ENCODE measurements at regions not wholly inside any gene's neighbourhood (a gene's known extent, or its start where the extent isn't known, plus 50 kb on each side); places are given as distances from the start of the nearest gene placed in this dataset.

DNA sequence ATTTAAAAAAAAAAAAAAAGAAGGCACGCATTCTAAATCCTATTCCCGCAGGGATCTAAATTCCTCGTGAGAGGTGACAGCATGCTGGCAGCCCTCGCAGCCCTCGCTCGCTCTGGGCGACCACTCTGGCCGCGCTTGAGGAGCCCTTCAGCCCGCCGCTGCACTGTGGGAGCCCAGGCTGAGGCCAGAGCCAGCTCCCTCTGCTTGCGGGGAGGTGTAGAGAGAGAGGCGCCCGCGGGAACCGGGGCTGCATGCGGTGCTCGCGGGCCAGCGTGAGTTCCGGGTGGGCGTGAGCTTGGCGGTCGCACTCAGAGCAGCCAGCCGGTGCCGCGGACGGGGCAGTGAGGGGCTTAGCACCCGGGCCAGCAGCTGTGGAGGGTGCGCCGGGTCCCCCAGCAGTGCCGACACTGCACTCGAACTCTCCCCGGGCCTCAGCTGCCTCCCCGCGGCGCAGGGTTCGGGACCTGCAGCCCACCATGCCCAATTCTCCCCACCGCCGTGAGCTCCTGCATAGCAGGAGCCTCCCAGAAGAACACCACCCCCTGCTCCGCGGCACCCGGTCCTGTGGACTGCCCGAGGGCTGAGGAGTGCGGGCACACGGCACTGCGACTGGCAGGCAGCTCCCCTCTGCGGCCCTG, 553.9 kb downstream of the LMO7 start:
- no peak overlapping the region for H3K9ac ChIP-seq (ENCODE audit: low read length)
- FAIRE-seq = no peak
- no peak overlapping the region for H3K4me3 Mint-ChIP-seq (ENCODE audit: unreplicated experiment)

DNA sequence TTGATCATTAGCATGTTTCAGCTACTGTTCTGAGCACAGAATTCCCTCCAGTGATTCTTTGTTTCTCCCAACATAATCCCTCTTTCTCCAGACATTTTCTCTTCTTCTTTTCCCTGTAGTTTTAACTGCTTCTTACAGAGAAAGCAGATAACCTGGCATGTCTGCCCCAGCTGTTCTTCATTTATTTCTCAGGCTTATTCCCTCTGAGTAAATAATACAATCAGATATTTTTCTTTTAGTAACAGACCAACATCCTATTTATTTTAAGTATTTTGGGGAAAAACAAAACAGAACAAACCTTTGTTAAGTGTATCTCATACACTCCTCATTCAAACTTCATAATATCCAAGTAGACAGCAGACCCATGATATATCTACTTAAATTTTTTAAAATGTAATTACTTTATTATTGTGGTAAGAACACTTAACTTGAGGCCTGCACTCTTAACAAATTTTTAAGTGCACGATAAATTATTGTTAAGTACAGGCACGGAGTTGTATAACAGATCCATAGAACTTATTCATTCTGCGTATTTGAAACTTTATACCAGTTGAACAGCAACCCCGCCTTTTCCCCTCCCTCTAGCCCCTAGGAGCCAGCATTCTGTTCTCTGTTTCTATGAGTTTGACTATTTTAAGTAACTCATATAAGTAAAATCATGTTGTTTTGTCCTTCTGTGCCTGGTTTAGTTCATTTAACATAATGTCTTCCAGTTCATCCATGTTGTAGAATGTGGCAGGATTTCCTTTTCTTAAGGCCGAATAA, 540.0 kb downstream of the LMO7 start:
- Mint-ChIP-seq H3K9me3 (ENCODE audit: unreplicated experiment) (peaks cover 4% of the 10 kb centered on the region), H3K36me3 (ENCODE audit: low read depth, unreplicated experiment) (no peaks in the 10 kb centered on the region), H3K27me3 (ENCODE audit: low read depth, unreplicated experiment) (no peaks in the 10 kb centered on the region), H3K27ac (ENCODE audit: unreplicated experiment) (no peak overlapping the region), H3K4me3 (ENCODE audit: unreplicated experiment) (no peak overlapping the region), H3K4me1 (ENCODE audit: low read depth, unreplicated experiment) (no peaks in the 10 kb centered on the region)
- Histone ChIP-seq H3K4me2 (ENCODE audit: low read length) (no peak overlapping the region), H3K9ac (ENCODE audit: low read length) (no peak overlapping the region), H3K4me1 (ENCODE audit: insufficient read depth, low read length) (no peaks in the 10 kb centered on the region), H2AFZ (ENCODE audit: low read depth, low read length) (no peak overlapping the region), H3K4me3 (ENCODE audit: insufficient read depth, low read depth, low read length) (no peak overlapping the region), H3K9me3 (ENCODE audit: insufficient read depth, low read depth, low read length) (no peaks in the 10 kb centered on the region), H3K27ac (ENCODE audit: low read depth, low read length) (no peak overlapping the region), H3K27me3 (ENCODE audit: insufficient read depth, low read length) (no peaks in the 10 kb centered on the region), H4K20me1 (ENCODE audit: insufficient read depth, low read length) (no peaks in the 10 kb centered on the region), H3K79me2 (ENCODE audit: insufficient read depth, low read length) (no peaks in the 10 kb centered on the region), H3K36me3 (ENCODE audit: insufficient read depth, low read length) (no peaks in the 10 kb centered on the region)
- no peak for FAIRE-seq
- TF ChIP-seq, protein P1, sequence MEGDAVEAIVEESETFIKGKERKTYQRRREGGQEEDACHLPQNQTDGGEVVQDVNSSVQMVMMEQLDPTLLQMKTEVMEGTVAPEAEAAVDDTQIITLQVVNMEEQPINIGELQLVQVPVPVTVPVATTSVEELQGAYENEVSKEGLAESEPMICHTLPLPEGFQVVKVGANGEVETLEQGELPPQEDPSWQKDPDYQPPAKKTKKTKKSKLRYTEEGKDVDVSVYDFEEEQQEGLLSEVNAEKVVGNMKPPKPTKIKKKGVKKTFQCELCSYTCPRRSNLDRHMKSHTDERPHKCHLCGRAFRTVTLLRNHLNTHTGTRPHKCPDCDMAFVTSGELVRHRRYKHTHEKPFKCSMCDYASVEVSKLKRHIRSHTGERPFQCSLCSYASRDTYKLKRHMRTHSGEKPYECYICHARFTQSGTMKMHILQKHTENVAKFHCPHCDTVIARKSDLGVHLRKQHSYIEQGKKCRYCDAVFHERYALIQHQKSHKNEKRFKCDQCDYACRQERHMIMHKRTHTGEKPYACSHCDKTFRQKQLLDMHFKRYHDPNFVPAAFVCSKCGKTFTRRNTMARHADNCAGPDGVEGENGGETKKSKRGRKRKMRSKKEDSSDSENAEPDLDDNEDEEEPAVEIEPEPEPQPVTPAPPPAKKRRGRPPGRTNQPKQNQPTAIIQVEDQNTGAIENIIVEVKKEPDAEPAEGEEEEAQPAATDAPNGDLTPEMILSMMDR (IDR thresholded peaks at IDR 0.05; ENCODE audit: insufficient read depth, low read depth, low read length) = no peak
- no peak for TF ChIP-seq EZH2 (IDR thresholded peaks at IDR 0.05; ENCODE audit: insufficient read depth, low read length)
- no peak for DNase-seq (ENCODE audit: low read depth)

More for the DNA sequence above, 553.9 kb downstream of the LMO7 start:
- H3K27me3 ChIP-seq (ENCODE audit: insufficient read depth, low read length) = no peaks in the 10 kb centered on the region
- H3K9me3 ChIP-seq (ENCODE audit: insufficient read depth, low read depth, low read length) = no peaks in the 10 kb centered on the region
- H3K9me3 Mint-ChIP-seq (ENCODE audit: unreplicated experiment) = peaks cover 2% of the 10 kb centered on the region
- DNase-seq (ENCODE audit: low read depth) = no peak
- no peak overlapping the region for H3K27ac ChIP-seq (ENCODE audit: low read depth, low read length)
- no peaks in the 10 kb centered on the region for H4K20me1 ChIP-seq (ENCODE audit: insufficient read depth, low read length)
- H3K4me2 ChIP-seq (ENCODE audit: low read length) = no peak overlapping the region
- TF ChIP-seq, protein P1 (IDR thresholded peaks at IDR 0.05; ENCODE audit: insufficient read depth, low read depth, low read length) = no peak
- no peak for TF ChIP-seq EZH2 (IDR thresholded peaks at IDR 0.05; ENCODE audit: insufficient read depth, low read length)
- H3K36me3 ChIP-seq (ENCODE audit: insufficient read depth, low read length) = no peaks in the 10 kb centered on the region
- H3K4me1 Mint-ChIP-seq (ENCODE audit: low read depth, unreplicated experiment) = no peaks in the 10 kb centered on the region
- no peaks in the 10 kb centered on the region for H3K4me1 ChIP-seq (ENCODE audit: insufficient read depth, low read length)
- H3K27me3 Mint-ChIP-seq (ENCODE audit: low read depth, unreplicated experiment) = no peaks in the 10 kb centered on the region
- H3K4me3 ChIP-seq (ENCODE audit: insufficient read depth, low read depth, low read length) = no peak overlapping the region
- H3K36me3 Mint-ChIP-seq (ENCODE audit: low read depth, unreplicated experiment) = no peaks in the 10 kb centered on the region
- no peaks in the 10 kb centered on the region for H3K79me2 ChIP-seq (ENCODE audit: insufficient read depth, low read length)
- no peak overlapping the region for H2AFZ ChIP-seq (ENCODE audit: low read depth, low read length)
- no peak overlapping the region for H3K27ac Mint-ChIP-seq (ENCODE audit: unreplicated experiment)

DNA sequence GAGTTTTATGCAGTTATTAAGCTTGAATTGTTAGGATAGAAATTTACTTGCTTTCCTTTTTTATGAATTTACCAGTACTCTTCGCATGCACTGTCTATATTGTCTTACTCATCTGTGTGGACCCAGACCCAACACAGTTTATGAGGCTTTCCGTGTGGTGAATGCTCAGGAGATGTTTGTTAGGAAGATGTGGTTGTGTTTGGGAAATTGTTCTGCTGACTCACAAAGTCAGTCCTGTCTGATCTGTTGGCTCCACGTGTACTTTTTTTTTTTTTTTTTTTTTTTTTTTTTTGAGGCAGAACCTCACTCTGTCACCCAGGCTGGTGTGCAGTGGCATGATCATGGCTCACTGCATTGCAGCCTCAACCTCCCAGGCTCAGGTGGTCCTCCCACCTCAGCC, 532.5 kb downstream of the LMO7 start:
- no peak overlapping the region for H3K4me3 Mint-ChIP-seq (ENCODE audit: unreplicated experiment)
- TF ChIP-seq EZH2 (IDR thresholded peaks at IDR 0.05; ENCODE audit: insufficient read depth, low read length) = no peak
- TF ChIP-seq, protein P1 (IDR thresholded peaks at IDR 0.05; ENCODE audit: insufficient read depth, low read depth, low read length) = no peak
- Histone ChIP-seq H3K27me3 (ENCODE audit: insufficient read depth, low read length) (no peaks in the 10 kb centered on the region), H3K27ac (ENCODE audit: low read depth, low read length) (no peak overlapping the region), H2AFZ (ENCODE audit: low read depth, low read length) (no peak overlapping the region), H3K4me3 (ENCODE audit: insufficient read depth, low read depth, low read length) (no peak overlapping the region), H4K20me1 (ENCODE audit: insufficient read depth, low read length) (no peaks in the 10 kb centered on the region), H3K79me2 (ENCODE audit: insufficient read depth, low read length) (no peaks in the 10 kb centered on the region), H3K9ac (ENCODE audit: low read length) (no peak overlapping the region), H3K4me1 (ENCODE audit: insufficient read depth, low read length) (no peaks in the 10 kb centered on the region), H3K9me3 (ENCODE audit: insufficient read depth, low read depth, low read length) (no peaks in the 10 kb centered on the region), H3K4me2 (ENCODE audit: low read length) (no peak overlapping the region), H3K36me3 (ENCODE audit: insufficient read depth, low read length) (no peaks in the 10 kb centered on the region)
- no peaks in the 10 kb centered on the region for H3K36me3 Mint-ChIP-seq (ENCODE audit: low read depth, unreplicated experiment)
- H3K4me1 Mint-ChIP-seq (ENCODE audit: low read depth, unreplicated experiment) = peaks cover 4% of the 10 kb centered on the region
- H3K9me3 Mint-ChIP-seq (ENCODE audit: unreplicated experiment) = peaks cover 2% of the 10 kb centered on the region
- FAIRE-seq = no peak
- H3K27ac Mint-ChIP-seq (ENCODE audit: unreplicated experiment) = no peak overlapping the region
- H3K27me3 Mint-ChIP-seq (ENCODE audit: low read depth, unreplicated experiment) = no peaks in the 10 kb centered on the region
- DNase-seq (ENCODE audit: low read depth) = no peak
